ENCODE measurements at regions not wholly inside any gene's neighbourhood (a gene's known extent, or its start where the extent isn't known, plus 50 kb on each side); places are given as distances from the start of the nearest gene placed in this dataset.

DNA sequence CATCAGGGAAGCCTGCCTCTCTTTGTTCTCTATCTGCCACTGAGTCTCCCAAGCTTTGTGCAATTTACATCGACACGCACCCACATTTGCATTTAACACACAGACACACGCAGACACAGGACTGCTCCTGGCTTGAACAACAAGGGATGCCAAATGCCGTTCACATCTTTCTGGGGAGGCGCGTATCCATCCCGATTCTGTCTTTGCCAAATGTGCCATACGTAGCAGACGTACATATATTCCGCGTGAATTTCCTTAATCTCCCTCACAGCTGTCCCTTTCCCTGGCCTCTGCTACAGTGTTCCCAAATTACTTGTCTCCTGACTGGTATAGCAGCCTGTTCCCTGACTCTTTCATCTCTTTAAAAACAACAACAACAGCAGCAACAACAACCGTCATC, 409.5 kb downstream of the MIAT start:
- Histone ChIP-seq H3K9me3 (no peaks in the 10 kb centered on the region), H3K4me3 (no peak overlapping the region), H3K4me1 (peaks cover 0 to 9% of the 10 kb centered on the region in 2 donors), H3K27me3 (no peaks in the 10 kb centered on the region), H3K27ac (no peak overlapping the region), H3K36me3 (no peaks in the 10 kb centered on the region)
- intact Hi-C loops (cut with DNase I) = no loop called here
- no peak for DNase-seq (ENCODE audit: low spot score in 2 of 2)
- TF ChIP-seq, protein P1, sequence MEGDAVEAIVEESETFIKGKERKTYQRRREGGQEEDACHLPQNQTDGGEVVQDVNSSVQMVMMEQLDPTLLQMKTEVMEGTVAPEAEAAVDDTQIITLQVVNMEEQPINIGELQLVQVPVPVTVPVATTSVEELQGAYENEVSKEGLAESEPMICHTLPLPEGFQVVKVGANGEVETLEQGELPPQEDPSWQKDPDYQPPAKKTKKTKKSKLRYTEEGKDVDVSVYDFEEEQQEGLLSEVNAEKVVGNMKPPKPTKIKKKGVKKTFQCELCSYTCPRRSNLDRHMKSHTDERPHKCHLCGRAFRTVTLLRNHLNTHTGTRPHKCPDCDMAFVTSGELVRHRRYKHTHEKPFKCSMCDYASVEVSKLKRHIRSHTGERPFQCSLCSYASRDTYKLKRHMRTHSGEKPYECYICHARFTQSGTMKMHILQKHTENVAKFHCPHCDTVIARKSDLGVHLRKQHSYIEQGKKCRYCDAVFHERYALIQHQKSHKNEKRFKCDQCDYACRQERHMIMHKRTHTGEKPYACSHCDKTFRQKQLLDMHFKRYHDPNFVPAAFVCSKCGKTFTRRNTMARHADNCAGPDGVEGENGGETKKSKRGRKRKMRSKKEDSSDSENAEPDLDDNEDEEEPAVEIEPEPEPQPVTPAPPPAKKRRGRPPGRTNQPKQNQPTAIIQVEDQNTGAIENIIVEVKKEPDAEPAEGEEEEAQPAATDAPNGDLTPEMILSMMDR (IDR thresholded peaks at IDR 0.05) = no peak

DNA sequence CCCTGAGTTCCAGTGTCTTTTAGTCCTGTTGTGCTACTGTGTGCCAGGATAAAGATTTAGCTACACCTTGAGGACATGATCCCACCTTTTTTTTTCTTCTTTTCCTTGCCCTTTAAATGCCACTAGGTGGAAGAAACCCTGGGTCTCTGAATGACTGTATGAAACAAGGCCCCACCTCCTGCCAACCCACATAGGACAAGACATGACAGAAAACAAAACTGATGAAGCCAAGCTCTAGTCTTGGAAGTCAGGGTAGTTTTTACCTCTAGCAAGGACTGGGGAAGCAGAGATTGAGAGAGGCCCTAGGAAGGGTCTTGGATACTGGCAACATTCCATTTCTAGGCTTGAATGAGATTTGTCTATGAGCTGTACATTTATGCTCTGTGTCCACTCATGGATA, 410.7 kb downstream of the MIAT start:
- DNase-seq (ENCODE audit: low spot score in 2 of 2) = no peak
- Histone ChIP-seq H3K9me3 (no peaks in the 10 kb centered on the region), H3K4me1 (peaks cover 0 to 7% of the 10 kb centered on the region in 2 donors), H3K36me3 (no peaks in the 10 kb centered on the region), H3K27ac (no peak overlapping the region), H3K27me3 (no peaks in the 10 kb centered on the region), H3K4me3 (no peak overlapping the region)
- TF ChIP-seq, protein P1 (IDR thresholded peaks at IDR 0.05) = no peak
- intact Hi-C loops (cut with DNase I) = no loop called here

DNA sequence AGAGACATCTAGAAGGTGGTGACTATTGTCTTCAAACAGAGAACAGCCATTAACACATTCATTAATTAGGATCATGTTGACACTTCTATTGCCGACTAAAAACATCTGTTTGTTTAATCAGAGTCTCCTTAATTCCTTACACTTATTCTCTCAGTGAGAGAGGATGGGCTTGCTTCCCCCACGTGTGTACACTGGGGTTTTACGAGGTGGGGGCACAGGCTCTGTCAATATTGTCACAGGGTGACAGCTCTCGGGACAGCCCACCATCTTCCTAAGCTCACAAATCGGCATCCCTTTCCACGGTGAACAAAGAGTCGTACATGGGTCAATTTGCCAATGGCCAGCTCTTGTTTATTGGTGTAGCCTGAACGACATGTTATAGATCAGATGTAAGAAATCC, 413.2 kb downstream of the MIAT start:
- no peaks in the 10 kb centered on the region for H3K9me3 ChIP-seq
- no peaks in the 10 kb centered on the region for H3K27me3 ChIP-seq
- H3K4me3 ChIP-seq = no peak overlapping the region
- intact Hi-C loops (cut with DNase I) = no loop called here
- H3K27ac ChIP-seq = no peak overlapping the region
- no peaks in the 10 kb centered on the region for H3K36me3 ChIP-seq
- no peaks in the 10 kb centered on the region for H3K4me1 ChIP-seq
- TF ChIP-seq, protein P1 (IDR thresholded peaks at IDR 0.05) = no peak
- no peak for DNase-seq (ENCODE audit: low spot score in 2 of 2)

DNA sequence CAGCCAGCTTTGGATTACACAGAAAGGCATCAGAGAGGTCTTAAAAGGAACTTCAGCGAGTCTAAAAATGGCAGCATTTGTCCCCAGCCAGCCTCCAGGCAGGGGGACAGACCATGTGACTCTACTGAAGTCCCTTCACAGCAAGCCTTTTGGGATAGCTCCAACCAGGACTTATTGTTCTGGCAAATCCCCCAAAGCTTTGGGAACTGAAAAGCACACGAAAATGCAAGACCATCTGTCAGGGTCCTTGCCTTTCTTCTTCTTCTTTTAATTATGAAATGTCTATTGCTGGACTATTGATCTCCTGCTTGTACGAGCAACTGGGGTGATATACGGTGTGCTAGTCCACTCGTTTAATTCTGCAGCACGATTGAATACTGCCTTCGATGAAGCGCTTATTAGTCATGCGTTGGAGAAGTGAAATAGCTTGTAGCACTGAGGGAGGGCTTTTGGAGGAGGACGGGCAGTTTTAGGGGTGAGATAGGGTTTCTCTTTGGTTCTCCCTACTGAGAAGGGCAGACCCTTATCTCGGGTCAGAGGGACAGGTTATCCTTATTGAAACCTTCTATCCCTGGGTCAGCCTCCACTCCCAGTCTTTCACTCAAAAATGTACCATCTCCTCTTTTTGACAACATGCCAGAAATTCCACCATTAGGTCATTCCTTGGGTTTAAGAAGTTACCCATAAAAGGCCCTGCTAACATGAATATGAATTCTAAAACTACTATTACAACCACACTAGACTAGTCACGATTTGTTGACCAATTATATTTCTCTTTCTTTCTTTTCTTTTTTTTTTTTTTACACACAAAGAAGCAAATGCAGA, 416.4 kb downstream of the MIAT start:
- H3K27ac ChIP-seq = no peak overlapping the region
- no peaks in the 10 kb centered on the region for H3K4me1 ChIP-seq
- no peaks in the 10 kb centered on the region for H3K27me3 ChIP-seq
- TF ChIP-seq, protein P1 (IDR thresholded peaks at IDR 0.05) = no peak
- no peaks in the 10 kb centered on the region for H3K36me3 ChIP-seq
- intact Hi-C loops (cut with DNase I) = no loop called here
- DNase-seq (ENCODE audit: low spot score in 2 of 2) = no peak
- no peak overlapping the region for H3K4me3 ChIP-seq
- H3K9me3 ChIP-seq = no peaks in the 10 kb centered on the region

DNA sequence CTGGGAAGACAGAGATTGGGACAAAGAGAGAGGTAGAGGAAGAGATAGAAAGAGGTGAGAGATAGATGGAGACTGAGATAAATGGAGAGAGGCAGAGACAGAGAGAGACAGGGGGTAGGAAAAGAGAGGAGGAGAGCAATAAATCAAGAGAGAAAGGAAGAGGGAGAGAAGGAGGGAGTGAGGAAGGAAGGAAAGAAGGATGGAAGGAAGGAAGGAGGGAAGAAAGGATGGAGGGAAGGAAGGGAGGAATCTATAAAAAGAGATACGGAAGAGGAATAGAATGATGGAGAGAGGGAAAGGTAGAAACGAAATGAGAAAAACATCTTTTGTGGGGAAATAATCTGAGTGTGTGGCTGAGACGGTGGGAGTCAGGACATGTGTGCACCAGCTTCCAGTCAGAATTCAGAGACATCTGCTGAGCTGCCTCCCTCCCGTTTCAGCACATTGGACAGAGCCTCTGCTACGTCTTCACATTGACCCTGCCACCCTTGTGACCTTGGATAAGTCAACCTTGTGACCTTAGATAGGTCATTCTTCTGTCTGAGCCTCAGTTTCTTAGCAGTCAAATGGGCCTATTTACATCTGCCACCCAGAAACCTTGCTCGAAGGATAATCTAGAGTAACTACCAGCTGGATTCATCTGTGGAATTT, 417.8 kb downstream of the MIAT start:
- Histone ChIP-seq H3K4me3 (no peak overlapping the region), H3K27ac (no peak overlapping the region), H3K9me3 (no peaks in the 10 kb centered on the region), H3K27me3 (no peaks in the 10 kb centered on the region), H3K36me3 (no peaks in the 10 kb centered on the region), H3K4me1 (no peaks in the 10 kb centered on the region)
- DNase-seq (ENCODE audit: low spot score in 2 of 2) = no peak
- intact Hi-C loops (cut with DNase I) = no loop called here
- TF ChIP-seq, protein P1 (IDR thresholded peaks at IDR 0.05) = no peak
